ENCODE measurements at regions not wholly inside any gene's neighbourhood (a gene's known extent, or its start where the extent isn't known, plus 50 kb on each side); places are given as distances from the start of the nearest gene placed in this dataset.
A peak's percentile ranks its signal among the peaks of the same experiment; 100 is the strongest.

GRCh38 chr12:102533483-102534215 is 53.3 kb upstream of the IGF1 start:
- H3K4me3 ChIP-seq (ENCODE audit: insufficient read depth, low read length) = no peak overlapping the region
- no peak overlapping the region for H3K4me2 ChIP-seq (ENCODE audit: insufficient read depth, low read length)
- DNase-seq (ENCODE audit: insufficient read length, low spot score, missing footprints) = peak; percentile 29
- H4K20me1 ChIP-seq (ENCODE audit: insufficient read depth, low read length) = no peaks in the 10 kb centered on the region
- H2AFZ ChIP-seq (ENCODE audit: low read length) = peak overlapping the region; percentile 48
- no peaks in the 10 kb centered on the region for H3K79me2 ChIP-seq (ENCODE audit: insufficient read depth, low read length)
- no peak for TF ChIP-seq CTCF (IDR thresholded peaks at IDR 0.05; ENCODE audit: extremely low read depth, low read depth, low read length)
- no peak overlapping the region for H3K27ac ChIP-seq (ENCODE audit: low read depth, low read length)
- H3K4me1 ChIP-seq (ENCODE audit: insufficient read depth, low read length) = peaks cover 17% of the 10 kb centered on the region
- H3K27me3 ChIP-seq (ENCODE audit: insufficient read depth, low read length) = no peaks in the 10 kb centered on the region
- no peaks in the 10 kb centered on the region for H3K9me3 ChIP-seq (ENCODE audit: low read depth, low read length)
- H3K36me3 ChIP-seq (ENCODE audit: insufficient read depth, low read length) = no peaks in the 10 kb centered on the region
